ENCODE measurements at regions not wholly inside any gene's neighbourhood (a gene's known extent, or its start where the extent isn't known, plus 50 kb on each side); places are given as distances from the start of the nearest gene placed in this dataset.

- Histone ChIP-seq H3K4me1 (ENCODE audit: control insufficient read depth, extremely low read depth, insufficient read depth, low read length) (no peaks in the 10 kb centered on the region), H3K4me2 (ENCODE audit: extremely low read depth, insufficient read depth, low read length) (no peak overlapping the region), H3K36me3 (ENCODE audit: control insufficient read depth, insufficient read depth, low read length) (no peaks in the 10 kb centered on the region), H2AFZ (ENCODE audit: low read length) (no peak overlapping the region), H4K20me1 (ENCODE audit: control insufficient read depth, extremely low read depth, insufficient read depth, low read length) (no peaks in the 10 kb centered on the region), H3K27me3 (ENCODE audit: control insufficient read depth, insufficient read depth, low read length) (no peaks in the 10 kb centered on the region), H3K79me2 (ENCODE audit: control insufficient read depth, insufficient read depth, low read length) (no peaks in the 10 kb centered on the region), H3K4me3 (replicated peaks in 1 of 4; ENCODE audit: control extremely low read depth in 1 of 4, insufficient read depth in 1 of 4, low read depth in 3 of 4, low read length in 4 of 4) (no peak overlapping the region), H3K9ac (ENCODE audit: insufficient read depth, low read length) (no peak overlapping the region), H3K9me3 (ENCODE audit: control insufficient read depth, insufficient read depth, low read depth, low read length) (no peaks in the 10 kb centered on the region), H3K27ac (ENCODE audit: insufficient read depth, low read length) (no peak overlapping the region)
- DNase-seq (ENCODE audit: low read depth in 2 of 2), result no peak
- TF ChIP-seq CTCF (conservative IDR thresholded peaks at IDR 0.05 in 1 of 2, IDR thresholded peaks at IDR 0.05 in 1 of 2; ENCODE audit: low read depth in 1 of 2, low read length in 2 of 2), result no peak
- no peak for TF ChIP-seq EZH2 (IDR thresholded peaks at IDR 0.05; ENCODE audit: low read length, missing control alignments)
These were observed 249.4 kb upstream of the IRX1 start for GRCh38 chr5:3346111-3346820.

GRCh38 chr5:3345195-3345594, 250.4 kb upstream of the IRX1 start:
- no peaks in the 10 kb centered on the region for H3K9me3 ChIP-seq (ENCODE audit: control insufficient read depth, insufficient read depth, low read depth, low read length)

GRCh38 chr5:3344671-3345070, 251.0 kb upstream of the IRX1 start:
- no peak overlapping the region for H3K4me3 ChIP-seq (replicated peaks in 1 of 4; ENCODE audit: control extremely low read depth in 1 of 4, insufficient read depth in 1 of 4, low read depth in 3 of 4, low read length in 4 of 4)
- H3K4me1 ChIP-seq (ENCODE audit: control insufficient read depth, extremely low read depth, insufficient read depth, low read length), result no peaks in the 10 kb centered on the region
- H2AFZ ChIP-seq (ENCODE audit: low read length), result no peak overlapping the region
- no peaks in the 10 kb centered on the region for H3K9me3 ChIP-seq (ENCODE audit: control insufficient read depth, insufficient read depth, low read depth, low read length)
- no peaks in the 10 kb centered on the region for H3K27me3 ChIP-seq (ENCODE audit: control insufficient read depth, insufficient read depth, low read length)
- no peaks in the 10 kb centered on the region for H3K36me3 ChIP-seq (ENCODE audit: control insufficient read depth, insufficient read depth, low read length)
- TF ChIP-seq CTCF (conservative IDR thresholded peaks at IDR 0.05 in 1 of 2, IDR thresholded peaks at IDR 0.05 in 1 of 2; ENCODE audit: low read depth in 1 of 2, low read length in 2 of 2) (no peak), EZH2 (IDR thresholded peaks at IDR 0.05; ENCODE audit: low read length, missing control alignments) (no peak)
- H4K20me1 ChIP-seq (ENCODE audit: control insufficient read depth, extremely low read depth, insufficient read depth, low read length), result no peaks in the 10 kb centered on the region
- no peak overlapping the region for H3K9ac ChIP-seq (ENCODE audit: insufficient read depth, low read length)
- no peak overlapping the region for H3K27ac ChIP-seq (ENCODE audit: insufficient read depth, low read length)
- DNase-seq (ENCODE audit: low read depth in 2 of 2), result no peak
- H3K4me2 ChIP-seq (ENCODE audit: extremely low read depth, insufficient read depth, low read length), result no peak overlapping the region
- no peaks in the 10 kb centered on the region for H3K79me2 ChIP-seq (ENCODE audit: control insufficient read depth, insufficient read depth, low read length)

More at GRCh38 chr5:3345195-3345594, 250.4 kb upstream of the IRX1 start:
- Histone ChIP-seq H3K9ac (ENCODE audit: insufficient read depth, low read length) (no peak overlapping the region), H3K4me2 (ENCODE audit: extremely low read depth, insufficient read depth, low read length) (no peak overlapping the region), H3K27ac (ENCODE audit: insufficient read depth, low read length) (no peak overlapping the region), H3K27me3 (ENCODE audit: control insufficient read depth, insufficient read depth, low read length) (no peaks in the 10 kb centered on the region), H3K36me3 (ENCODE audit: control insufficient read depth, insufficient read depth, low read length) (no peaks in the 10 kb centered on the region), H2AFZ (ENCODE audit: low read length) (no peak overlapping the region), H3K79me2 (ENCODE audit: control insufficient read depth, insufficient read depth, low read length) (no peaks in the 10 kb centered on the region), H4K20me1 (ENCODE audit: control insufficient read depth, extremely low read depth, insufficient read depth, low read length) (no peaks in the 10 kb centered on the region), H3K4me1 (ENCODE audit: control insufficient read depth, extremely low read depth, insufficient read depth, low read length) (no peaks in the 10 kb centered on the region), H3K4me3 (replicated peaks in 1 of 4; ENCODE audit: control extremely low read depth in 1 of 4, insufficient read depth in 1 of 4, low read depth in 3 of 4, low read length in 4 of 4) (no peak overlapping the region)
- TF ChIP-seq EZH2 (IDR thresholded peaks at IDR 0.05; ENCODE audit: low read length, missing control alignments) (no peak), CTCF (conservative IDR thresholded peaks at IDR 0.05 in 1 of 2, IDR thresholded peaks at IDR 0.05 in 1 of 2; ENCODE audit: low read depth in 1 of 2, low read length in 2 of 2) (no peak)
- DNase-seq (ENCODE audit: low read depth in 2 of 2), result no peak
